ENCODE measurements at regions not wholly inside any gene's neighbourhood (a gene's known extent, or its start where the extent isn't known, plus 50 kb on each side); places are given as distances from the start of the nearest gene placed in this dataset.
"Not testable (repeated sequence)": the region's sequence is repeated elsewhere in the genome, so short reads cannot be mapped to it uniquely, and the experiment has no call there.

GRCh38 chr16:26598998-26599784 is 467.5 kb upstream of the C16orf82 start:
- DNase-seq = no peak

- DNase-seq = no peak
Measured at GRCh38 chr16:26599785-26600104, 467.0 kb upstream of the C16orf82 start.

- DNase-seq = no peak
Measured at GRCh38 chr16:26601335-26601734, 465.4 kb upstream of the C16orf82 start.

DNA sequence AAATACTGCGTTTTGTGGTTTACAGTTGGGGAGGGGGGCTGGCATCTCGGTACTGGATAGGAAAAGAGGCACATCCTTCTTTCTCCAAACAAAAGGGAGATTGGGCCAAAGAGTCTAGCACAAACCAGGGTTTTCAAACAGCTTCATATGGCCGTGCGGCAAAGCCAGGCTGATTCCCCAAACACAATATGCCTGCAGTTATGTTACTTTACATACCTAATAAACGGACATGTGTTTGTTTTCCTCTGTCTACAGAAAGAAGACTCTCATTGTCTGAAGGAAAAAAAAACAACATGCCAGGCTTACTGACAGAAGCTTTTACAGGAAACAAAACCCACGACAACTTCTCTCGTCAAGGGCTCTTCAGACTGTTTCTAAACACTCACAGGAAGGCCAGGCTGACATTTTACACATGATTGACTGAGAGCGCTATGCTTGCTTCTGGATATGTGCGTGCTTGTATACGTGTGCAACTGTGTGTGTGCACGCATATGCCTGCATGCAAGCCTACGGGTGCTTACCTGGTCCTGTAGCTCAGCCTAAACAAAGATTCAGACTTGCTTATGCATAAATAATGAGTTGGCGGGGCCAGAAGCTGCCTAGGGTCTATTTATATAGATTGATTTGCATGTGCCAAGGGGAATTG is 461.0 kb upstream of the C16orf82 start:
- DNase-seq = peak; percentile 16

DNA sequence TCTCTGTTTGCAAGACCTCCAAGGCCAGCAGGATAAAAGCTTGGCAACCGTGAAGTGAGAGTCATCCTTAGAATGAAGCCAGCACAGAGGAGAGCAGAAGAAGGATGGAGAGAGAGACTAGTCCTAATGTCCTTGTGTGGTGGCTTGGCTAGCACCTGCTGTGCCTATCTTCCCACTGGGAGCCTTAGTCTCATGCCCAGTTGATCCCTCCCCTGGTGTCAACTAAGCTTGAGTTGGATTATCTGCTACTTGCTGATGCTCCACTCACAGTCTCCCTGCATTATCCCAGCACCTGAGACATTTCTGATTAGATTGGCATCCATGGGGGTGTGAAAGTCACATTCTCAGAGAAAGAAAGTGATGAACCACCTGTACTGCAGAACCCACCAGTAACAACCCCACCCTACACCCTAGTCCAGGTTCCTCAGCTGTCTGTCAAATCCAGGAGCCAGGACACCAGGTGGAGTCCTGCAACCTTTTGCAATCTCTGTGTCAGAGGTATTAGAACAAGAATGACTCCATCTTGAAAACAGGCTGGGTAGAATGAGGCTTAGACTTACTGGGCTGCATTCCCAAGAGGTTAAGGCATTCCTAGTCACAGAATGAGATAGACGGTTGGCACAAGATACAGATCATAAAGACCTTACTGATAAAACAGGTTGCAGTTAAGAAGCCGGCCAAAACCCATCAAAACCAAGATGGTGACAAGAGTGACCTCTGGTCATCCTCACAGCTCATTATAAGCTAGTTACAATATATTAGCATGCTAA is 460.2 kb upstream of the C16orf82 start:
- DNase-seq = no peak

DNA sequence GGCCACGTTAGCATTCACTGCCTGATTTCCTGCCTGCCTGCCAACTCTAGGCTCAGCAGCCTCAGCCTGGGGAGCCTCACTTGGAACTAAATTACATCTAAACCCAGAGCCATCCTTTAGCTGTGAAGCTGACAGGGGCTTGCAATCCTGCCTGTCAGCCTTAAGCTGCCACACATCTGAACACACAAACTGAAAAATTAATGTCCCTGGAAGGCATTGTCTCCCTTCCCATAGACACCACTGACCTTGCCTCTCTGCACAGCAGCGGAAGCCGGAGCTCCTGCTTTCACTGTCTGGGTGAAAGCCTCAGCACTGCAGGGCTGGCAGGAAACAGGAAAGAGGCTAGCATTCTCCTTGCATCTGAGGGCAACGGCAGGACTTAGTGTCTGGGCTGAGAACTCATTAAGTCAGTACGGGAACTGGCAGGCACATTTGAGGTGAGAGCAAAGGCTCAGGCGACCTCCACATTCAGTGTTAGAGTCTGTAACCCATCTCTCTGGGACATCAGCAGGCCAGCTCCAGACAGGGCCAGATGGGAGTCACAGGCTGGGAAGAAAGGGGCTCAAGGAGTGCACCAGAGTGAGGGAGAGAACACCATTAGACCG is 452.4 kb upstream of the C16orf82 start:
- DNase-seq = peak; percentile 24

- no peak for DNase-seq
Measured at GRCh38 chr16:26623442-26623841, 443.3 kb upstream of the C16orf82 start.

DNA sequence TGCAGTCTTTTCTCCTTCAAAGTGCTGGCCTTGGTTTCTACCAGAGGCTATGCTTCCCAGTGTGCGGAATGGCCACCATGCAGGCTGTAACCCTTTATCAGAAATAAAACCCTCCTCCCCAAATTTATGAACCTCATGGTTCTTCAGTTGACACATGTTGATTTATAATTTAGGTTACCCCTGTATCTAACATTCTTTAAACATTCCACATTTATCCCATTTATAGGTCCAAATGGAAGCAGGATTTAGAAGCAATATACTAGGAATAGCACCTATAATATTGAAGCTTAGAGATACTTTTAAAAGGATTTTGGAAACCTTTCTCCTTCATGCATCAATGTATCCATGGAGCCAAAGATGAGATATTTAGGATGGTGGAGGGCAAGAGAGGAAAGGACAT is 438.8 kb upstream of the C16orf82 start:
- DNase-seq = no peak

- not testable (repeated sequence) for DNase-seq
Measured at GRCh38 chr16:26631365-26631764, 435.4 kb upstream of the C16orf82 start.

DNA sequence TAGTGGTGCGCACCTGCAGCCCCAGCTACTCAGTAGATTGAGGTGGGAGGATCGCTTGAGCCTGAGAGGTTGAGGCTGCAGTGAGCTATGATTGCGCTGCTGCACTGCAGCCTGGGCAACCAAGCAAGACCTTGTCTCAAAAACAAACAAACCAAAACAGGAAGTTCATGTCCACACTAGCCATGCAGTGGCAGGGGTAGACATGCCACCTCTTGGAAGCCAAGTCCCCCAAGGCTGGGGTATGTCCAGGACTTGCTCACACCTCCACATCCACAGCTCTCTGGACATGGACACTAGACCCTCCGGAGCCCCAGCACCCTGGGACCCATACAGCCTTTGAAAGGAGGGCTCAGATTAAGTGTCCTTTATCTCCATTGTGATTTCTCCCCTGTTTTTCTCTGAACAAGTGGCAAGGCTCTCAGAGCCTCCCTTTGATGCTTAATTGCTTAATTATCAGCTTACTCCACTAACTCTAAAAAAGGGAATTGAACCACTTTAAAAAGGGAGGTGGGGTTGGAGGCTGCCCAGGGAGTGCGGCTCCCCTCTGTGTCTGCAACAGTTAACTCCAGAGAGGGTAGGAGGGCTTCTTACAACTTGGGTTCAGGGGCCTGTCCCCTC is 424.6 kb upstream of the C16orf82 start:
- DNase-seq = no peak

DNA sequence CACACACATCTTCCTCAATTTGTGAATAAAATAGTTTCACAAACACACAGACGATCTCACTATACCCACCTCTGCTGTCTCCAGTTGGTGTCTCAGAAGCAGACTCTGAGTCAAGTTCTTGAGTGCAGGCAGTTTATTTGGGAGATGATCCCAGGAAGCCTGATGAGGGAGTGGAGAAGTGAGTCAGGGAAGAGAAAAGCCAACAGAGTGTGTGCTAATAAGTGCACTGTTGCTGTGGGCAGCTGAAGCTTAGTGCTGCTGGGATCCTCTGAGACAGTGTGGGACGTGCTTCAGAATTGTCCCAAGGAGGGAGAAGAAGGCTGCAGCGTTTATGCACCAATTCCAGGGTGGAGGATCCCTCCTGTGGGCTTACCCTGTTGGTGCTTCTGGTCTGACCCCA is 423.2 kb upstream of the C16orf82 start:
- peak; percentile 2 for DNase-seq

DNA sequence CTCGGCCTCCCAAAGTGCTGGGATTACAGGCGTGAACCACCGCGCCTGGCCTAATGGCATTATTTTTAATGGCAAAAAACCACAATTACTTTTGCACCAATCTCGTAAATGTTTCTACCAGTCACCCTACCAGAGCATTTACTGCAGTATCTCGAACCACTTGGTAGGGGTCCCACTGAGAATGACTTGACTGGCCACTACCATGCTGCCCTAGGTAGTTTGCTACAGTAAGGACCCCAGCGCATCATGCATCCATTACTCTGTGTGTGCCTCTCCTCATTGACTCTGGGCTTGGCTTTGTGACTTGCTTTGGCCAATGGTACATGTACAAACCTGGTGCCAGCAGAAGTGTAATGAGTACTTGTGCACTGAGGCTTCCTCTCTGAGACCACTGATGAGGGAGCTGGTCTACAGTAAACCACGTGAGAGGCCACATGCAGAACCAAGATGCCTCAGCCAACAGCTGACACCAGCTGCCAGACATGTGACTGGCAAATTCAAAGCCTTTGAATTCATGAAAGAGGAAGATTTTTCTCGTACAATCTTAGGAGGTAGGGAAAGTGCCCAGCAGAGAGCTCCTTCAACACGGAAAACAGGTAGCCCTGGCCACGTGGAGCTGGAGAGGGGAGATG is 421.7 kb upstream of the C16orf82 start:
- no peak for DNase-seq

DNA sequence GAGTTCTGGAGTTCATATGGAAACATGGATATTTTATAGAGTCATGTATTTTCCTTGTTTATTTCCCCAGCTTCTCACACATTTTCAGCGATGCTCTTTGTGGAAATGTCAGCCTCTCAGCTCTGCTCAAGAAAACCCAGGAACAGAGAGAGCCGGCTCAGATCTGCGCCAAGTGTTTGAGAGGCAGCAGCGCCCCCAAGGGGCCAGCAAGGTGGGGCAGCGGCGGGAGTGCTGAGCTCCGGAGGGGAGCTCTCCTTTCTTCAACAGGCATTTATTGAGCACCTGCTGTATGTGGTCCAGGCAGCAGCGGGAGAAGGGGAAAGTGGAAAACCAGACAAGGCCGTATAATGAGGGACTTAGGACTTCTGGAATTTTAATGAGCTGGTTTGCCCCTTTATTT is 421.1 kb upstream of the C16orf82 start:
- peak; percentile 52 for DNase-seq

- DNase-seq = no peak
Measured at GRCh38 chr16:26647870-26648269, 418.9 kb upstream of the C16orf82 start.

- DNase-seq = no peak
Measured at GRCh38 chr16:26648851-26649250, 417.9 kb upstream of the C16orf82 start.

- no peak for DNase-seq
Measured at GRCh38 chr16:26649381-26650045, 417.2 kb upstream of the C16orf82 start.

DNA sequence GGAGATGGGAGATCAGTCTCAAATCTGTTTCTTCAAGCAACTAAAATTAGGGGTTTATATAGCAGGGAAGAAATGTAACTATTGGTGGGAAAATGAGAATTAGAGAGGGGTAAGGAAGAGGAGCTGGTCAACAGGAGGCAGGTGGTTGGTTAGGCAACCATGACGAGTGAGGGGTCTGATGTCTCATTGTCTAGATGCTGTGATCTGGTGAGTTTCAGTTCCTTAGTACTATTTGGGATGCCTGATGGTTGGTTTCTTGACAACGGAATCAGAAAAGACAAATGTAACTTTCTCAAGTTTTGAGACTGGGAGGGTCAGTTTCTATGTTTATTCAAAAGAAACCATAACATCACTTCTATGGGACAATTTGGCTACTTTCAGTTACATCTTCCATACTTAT is 415.3 kb upstream of the C16orf82 start:
- no peak for DNase-seq

DNA sequence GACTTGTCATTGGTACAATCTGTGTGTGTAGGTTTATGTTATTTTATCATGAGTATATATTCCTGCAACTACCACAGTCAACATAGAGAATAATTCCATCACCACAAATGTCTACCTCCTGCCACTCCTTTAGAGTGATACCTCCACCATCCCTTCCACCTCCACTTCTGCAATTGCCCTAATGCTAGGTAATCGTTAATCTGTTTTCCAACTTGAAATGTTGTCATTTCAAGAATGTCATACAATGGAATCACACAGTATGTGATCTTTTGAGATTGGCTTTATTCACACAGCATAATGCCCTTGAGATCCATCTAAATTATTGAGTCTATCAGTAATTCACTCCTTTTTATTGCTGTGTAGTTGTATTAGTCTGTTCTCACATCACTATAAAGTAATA is 414.8 kb upstream of the C16orf82 start:
- DNase-seq = no peak

- DNase-seq = no peak
Measured at GRCh38 chr16:26658486-26658885, 408.2 kb upstream of the C16orf82 start.

- DNase-seq = no peak
Measured at GRCh38 chr16:26658915-26659314, 407.8 kb upstream of the C16orf82 start.

DNA sequence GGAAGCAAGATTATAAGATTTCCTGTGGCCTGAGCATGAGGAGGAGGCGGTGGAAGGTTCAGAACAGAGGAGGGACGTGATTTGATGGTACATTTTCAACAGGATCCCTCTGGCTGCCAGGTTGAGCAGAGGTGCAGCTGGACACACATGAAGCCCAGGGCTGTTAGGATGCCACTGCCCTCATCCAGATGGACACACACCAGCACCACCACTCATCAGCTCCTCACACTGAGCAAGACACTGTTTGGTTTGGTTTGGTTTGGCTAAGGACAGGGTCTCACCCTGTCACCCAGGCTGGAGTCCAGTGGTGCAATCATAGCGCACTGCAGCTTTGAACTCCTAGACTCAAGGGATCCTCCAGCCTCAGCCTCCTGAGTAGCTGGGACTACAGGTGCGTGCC is 402.6 kb upstream of the C16orf82 start:
- DNase-seq = no peak

Data from eye (tissue), 1 donor.